K562 (cell line): ENCODE measurements at regions not wholly inside any gene's neighbourhood (a gene's known extent, or its start where the extent isn't known, plus 50 kb on each side); places are given as distances from the start of the nearest gene placed in this dataset.

Source experiments
- ATAC-seq: fragments of 200-7000 bp; cut with Tn5 transposase; 3 replicates; pipeline ENCODE4 v1.9.1; 2020; ENCODE audit warnings: moderate library complexity
- BruUV-seq: library from RNA; stranded (reverse); fragments of 400-500 nt; replicated peaks from 2 replicates; lab custom pipeline; 2021; lab: Mats Ljungman, UMichigan
- CTCF ChIA-PET: fragments of 300-600 bp; formaldehyde crosslinking; extraction: SDS; loops from one replicate; lab custom pipeline; 2021; ENCODE audit warnings: low intra/inter-chr PET ratio; lab: Yijun Ruan, JAX
- POLR2A ChIA-PET: fragments of 300-600, 350-650 bp; sonication (Branson Sonifier 250); formaldehyde crosslinking; extraction: SDS; loops from one replicate; lab custom pipeline; 2021; ENCODE audit warnings: antibody characterized with exemption, inconsistent platforms; lab: Yijun Ruan, JAX
- DNase-seq, 4 experiments: peaks; one replicate each; pipeline versions ENCODE4 v3.0.0 to v3.0.0-alpha.2; 2011 to 2018; ENCODE audit warnings: low spot score in 3 of 4, mixed read lengths in 3 of 4; ENCODE audit errors: extremely low read depth in 1 of 4
- FAIRE-seq: peaks from 2 replicates; lab custom pipeline; 2011; peaks lifted over from hg19 to GRCh38; lab: Jason Lieb, UNC
- H2AFZ ChIP-seq: 2 replicates; pipeline ENCODE4 v1.6.0; 2011; ENCODE audit warnings: low read depth, low read length, control low read depth, inconsistent platforms
- H3K27ac ChIP-seq: fragments of 200-600 bp; 3 replicates; pipeline ENCODE4 v1.8.0; 2011; ENCODE audit warnings: low read depth, mild to moderate bottlenecking, control low read depth, inconsistent platforms, low read length, moderate library complexity, mixed read lengths; ENCODE audit errors: extremely low read depth
- H3K27me3 ChIP-seq, 2 experiments: fragments of 300-600 bp in 1 of 2; 2 replicates in 1 of 2; 3 replicates in 1 of 2; pipeline versions ENCODE4 v1.6.0 to v1.8.0; 2011; ENCODE audit warnings: inconsistent platforms in 2 of 2, low read length in 2 of 2, mild to moderate bottlenecking in 1 of 2, mixed read lengths in 1 of 2, moderate library complexity in 1 of 2; ENCODE audit not compliant: control insufficient read depth in 2 of 2, insufficient read depth in 2 of 2
- H3K36me3 ChIP-seq: fragments of 300-600 bp; 3 replicates; pipeline ENCODE4 v1.8.0; 2011; ENCODE audit warnings: mild to moderate bottlenecking, low read length, inconsistent platforms; ENCODE audit not compliant: control insufficient read depth, insufficient read depth
- H3K4me1 ChIP-seq, 2 experiments: fragments of 200-600 bp in 1 of 2; replicated peaks in 1 of 2; 2 replicates in 1 of 2; 3 replicates in 1 of 2; pipeline versions ENCODE4 v1.5.1 to v1.8.0; 2011; ENCODE audit warnings: inconsistent platforms in 2 of 2, low read length in 2 of 2, mild to moderate bottlenecking in 1 of 2, mixed read lengths in 1 of 2, moderate library complexity in 1 of 2; ENCODE audit not compliant: control insufficient read depth in 2 of 2, insufficient read depth in 2 of 2
- H3K4me2 ChIP-seq: 2 replicates; pipeline ENCODE4 v1.6.1; 2011; ENCODE audit warnings: low read length, control low read depth, inconsistent platforms, mixed read lengths; ENCODE audit not compliant: insufficient read depth
- H3K4me3 ChIP-seq: fragments of 200-600 bp; sonication (generic), shearing (Covaris generic); 2 replicates; pipeline ENCODE4 v1.5.1; 2016; ENCODE audit warnings: control low read depth, inconsistent platforms
- H3K79me2 ChIP-seq: fragments of 200-600 bp; 3 replicates; pipeline ENCODE4 v1.8.0; 2011; ENCODE audit warnings: low read length, inconsistent platforms; ENCODE audit not compliant: control insufficient read depth, insufficient read depth
- H3K9ac ChIP-seq, 2 experiments: 2 replicates each; pipeline versions ENCODE4 v1.6.0 to v1.6.1; 2011; ENCODE audit warnings: low read depth in 2 of 2, low read length in 2 of 2, control low read depth in 1 of 2, inconsistent platforms in 1 of 2, mild to moderate bottlenecking in 1 of 2, mixed read lengths in 1 of 2; ENCODE audit not compliant: insufficient read depth in 1 of 2
- H3K9me1 ChIP-seq: one replicate; pipeline ENCODE4 v1.6.0; 2011; ENCODE audit warnings: inconsistent platforms, mild to moderate bottlenecking, low read length, moderate library complexity; ENCODE audit not compliant: control insufficient read depth, insufficient read depth
- H3K9me3 ChIP-seq: replicated peaks from 2 replicates; pipeline ENCODE4 v1.5.1; 2011; ENCODE audit warnings: low read depth, low read length, inconsistent platforms; ENCODE audit not compliant: control insufficient read depth, insufficient read depth
- H4K20me1 ChIP-seq: replicated peaks from 2 replicates; pipeline ENCODE4 v1.6.1; 2011; ENCODE audit warnings: low read length, inconsistent platforms, mixed read lengths; ENCODE audit not compliant: control insufficient read depth, insufficient read depth
- FOSL1 ChIP-seq: fragments of 200-800 bp; sonication (Bioruptor generic); conservative IDR thresholded peaks from 2 replicates; pipeline ENCODE4 v1.6.1; 2016; ENCODE audit warnings: missing genetic modification characterization, missing compliant biosample characterization
- IRF2 ChIP-seq: sonication (generic); formaldehyde crosslinking; IDR thresholded peaks from 2 replicates; pipeline ENCODE4 v1.8.1; 2022; ENCODE audit warnings: mild to moderate bottlenecking, missing genetic modification reagents
- NCOA6 ChIP-seq: fragments of 450-650 bp; IDR thresholded peaks from 2 replicates; pipeline ENCODE4 v1.6.1; 2017; ENCODE audit warnings: mild to moderate bottlenecking
- SP2 ChIP-seq: IDR thresholded peaks from 2 replicates; pipeline ENCODE4 v1.6.1; 2011; ENCODE audit warnings: mild to moderate bottlenecking, low read depth, low read length, moderate library complexity; ENCODE audit not compliant: poor library complexity, severe bottlenecking; ENCODE audit errors: extremely low read depth
- WGBS: fragments of 100-300 bp; shearing (Covaris generic); methylation state at CpG from one replicate; pipeline ENCODE4 v1.1.6; 2016; ENCODE audit warnings: low coverage, mixed read lengths; ENCODE audit not compliant: insufficient coverage; ENCODE audit errors: missing lambda C conversion rate; 5-methylcytosine and 5-hydroxymethylcytosine counted together
- in situ Hi-C: fragments of 300-500 bp; cut with MboI; formaldehyde crosslinking; loops from 4 replicates; pipeline ENCODE4 v1.15.0; 2018; ENCODE audit warnings: inconsistent platforms, mixed read lengths
- intact Hi-C: fragments of 100-400 bp; cut with micrococcal nuclease; formaldehyde crosslinking; loops from 2 replicates; pipeline ENCODE4 v1.14.2; 2022
- TF ChIP-seq, protein P1 (sequence below), 2 experiments: fragments of 450-650 bp in 1 of 2; sonication (generic) in 1 of 2; formaldehyde crosslinking in 1 of 2; IDR thresholded peaks in 1 of 2; conservative IDR thresholded peaks in 1 of 2; 2 replicates each; pipeline versions ENCODE4 v1.6.1 to v1.8.1; 2016 to 2023; ENCODE audit warnings: mild to moderate bottlenecking in 2 of 2, moderate library complexity in 2 of 2, inconsistent platforms in 1 of 2, missing genetic modification reagents in 1 of 2
- TF ChIP-seq, protein P2 (sequence below), 2 experiments: fragments of 450-650 bp; IDR thresholded peaks; 2 replicates each; pipeline ENCODE4 v1.6.1; 2016; ENCODE audit warnings: mild to moderate bottlenecking in 2 of 2, borderline replicate concordance in 1 of 2, low read depth in 1 of 2, moderate library complexity in 1 of 2

DNA sequence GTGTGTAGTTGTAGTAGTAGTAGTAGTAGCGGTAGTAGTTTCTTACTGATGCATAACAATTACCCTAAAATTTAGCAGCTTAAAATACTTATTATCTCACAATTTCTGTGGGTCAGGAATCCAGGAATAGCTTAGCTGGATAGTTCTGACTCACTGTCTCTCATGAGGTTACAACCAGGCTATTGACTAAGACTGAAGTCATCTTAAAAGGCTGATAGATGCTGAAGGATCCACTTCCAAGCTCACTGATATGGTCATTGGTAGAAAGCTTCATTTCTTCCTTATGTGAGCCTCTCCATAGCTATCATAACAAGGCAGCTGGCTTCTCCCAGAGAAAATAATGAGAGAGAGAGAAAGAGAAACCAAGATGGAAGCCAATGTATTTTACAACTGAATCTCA lies 147.5 kb upstream of the FBXL17 start:
- 0% methylated on average over 1 of the region's 1 CpG for WGBS
- ATAC-seq = no peak
- H3K27ac ChIP-seq = no peak overlapping the region
- BruUV-seq = no TSS peak
- H3K27me3 ChIP-seq = no peaks in the 10 kb centered on the region
- no peak overlapping the region for H3K9ac ChIP-seq
- H4K20me1 ChIP-seq = no peaks in the 10 kb centered on the region
- no peak overlapping the region for H3K4me2 ChIP-seq
- no peaks in the 10 kb centered on the region for H3K79me2 ChIP-seq
- peaks cover 3 to 27% of the 10 kb centered on the region in 2 experiments; a peak in 4 of 5 replicates for H3K4me1 ChIP-seq
- H3K36me3 ChIP-seq = 0 out of 3 replicates have a peak, but pooled peaks cover 3% of the 10 kb centered on the region
- H3K4me3 ChIP-seq = no peak overlapping the region
- H3K9me1 ChIP-seq = no peaks in the 10 kb centered on the region
- in situ Hi-C loops (no loop called here), intact Hi-C loops (loop anchor here (10.0 kb wide), 1 partner anchor 945 kb away; no protein-coding TSS in a partner anchor)
- H3K9me3 ChIP-seq = peaks cover 26% of the 10 kb centered on the region
- TF ChIP-seq, protein P1, sequence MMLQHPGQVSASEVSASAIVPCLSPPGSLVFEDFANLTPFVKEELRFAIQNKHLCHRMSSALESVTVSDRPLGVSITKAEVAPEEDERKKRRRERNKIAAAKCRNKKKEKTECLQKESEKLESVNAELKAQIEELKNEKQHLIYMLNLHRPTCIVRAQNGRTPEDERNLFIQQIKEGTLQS (IDR thresholded peaks at IDR 0.05) = peak; percentile 18; the same call in 1 of the 2 replicates
- TF ChIP-seq, protein P1 (CRISPR knock-in tag; conservative IDR thresholded peaks at IDR 0.05) = no peak
- TF ChIP-seq SP2 (no peak), FOSL1 (peak; percentile 88), IRF2 (no peak), NCOA6 (no peak)
- TF ChIP-seq, protein P2, sequence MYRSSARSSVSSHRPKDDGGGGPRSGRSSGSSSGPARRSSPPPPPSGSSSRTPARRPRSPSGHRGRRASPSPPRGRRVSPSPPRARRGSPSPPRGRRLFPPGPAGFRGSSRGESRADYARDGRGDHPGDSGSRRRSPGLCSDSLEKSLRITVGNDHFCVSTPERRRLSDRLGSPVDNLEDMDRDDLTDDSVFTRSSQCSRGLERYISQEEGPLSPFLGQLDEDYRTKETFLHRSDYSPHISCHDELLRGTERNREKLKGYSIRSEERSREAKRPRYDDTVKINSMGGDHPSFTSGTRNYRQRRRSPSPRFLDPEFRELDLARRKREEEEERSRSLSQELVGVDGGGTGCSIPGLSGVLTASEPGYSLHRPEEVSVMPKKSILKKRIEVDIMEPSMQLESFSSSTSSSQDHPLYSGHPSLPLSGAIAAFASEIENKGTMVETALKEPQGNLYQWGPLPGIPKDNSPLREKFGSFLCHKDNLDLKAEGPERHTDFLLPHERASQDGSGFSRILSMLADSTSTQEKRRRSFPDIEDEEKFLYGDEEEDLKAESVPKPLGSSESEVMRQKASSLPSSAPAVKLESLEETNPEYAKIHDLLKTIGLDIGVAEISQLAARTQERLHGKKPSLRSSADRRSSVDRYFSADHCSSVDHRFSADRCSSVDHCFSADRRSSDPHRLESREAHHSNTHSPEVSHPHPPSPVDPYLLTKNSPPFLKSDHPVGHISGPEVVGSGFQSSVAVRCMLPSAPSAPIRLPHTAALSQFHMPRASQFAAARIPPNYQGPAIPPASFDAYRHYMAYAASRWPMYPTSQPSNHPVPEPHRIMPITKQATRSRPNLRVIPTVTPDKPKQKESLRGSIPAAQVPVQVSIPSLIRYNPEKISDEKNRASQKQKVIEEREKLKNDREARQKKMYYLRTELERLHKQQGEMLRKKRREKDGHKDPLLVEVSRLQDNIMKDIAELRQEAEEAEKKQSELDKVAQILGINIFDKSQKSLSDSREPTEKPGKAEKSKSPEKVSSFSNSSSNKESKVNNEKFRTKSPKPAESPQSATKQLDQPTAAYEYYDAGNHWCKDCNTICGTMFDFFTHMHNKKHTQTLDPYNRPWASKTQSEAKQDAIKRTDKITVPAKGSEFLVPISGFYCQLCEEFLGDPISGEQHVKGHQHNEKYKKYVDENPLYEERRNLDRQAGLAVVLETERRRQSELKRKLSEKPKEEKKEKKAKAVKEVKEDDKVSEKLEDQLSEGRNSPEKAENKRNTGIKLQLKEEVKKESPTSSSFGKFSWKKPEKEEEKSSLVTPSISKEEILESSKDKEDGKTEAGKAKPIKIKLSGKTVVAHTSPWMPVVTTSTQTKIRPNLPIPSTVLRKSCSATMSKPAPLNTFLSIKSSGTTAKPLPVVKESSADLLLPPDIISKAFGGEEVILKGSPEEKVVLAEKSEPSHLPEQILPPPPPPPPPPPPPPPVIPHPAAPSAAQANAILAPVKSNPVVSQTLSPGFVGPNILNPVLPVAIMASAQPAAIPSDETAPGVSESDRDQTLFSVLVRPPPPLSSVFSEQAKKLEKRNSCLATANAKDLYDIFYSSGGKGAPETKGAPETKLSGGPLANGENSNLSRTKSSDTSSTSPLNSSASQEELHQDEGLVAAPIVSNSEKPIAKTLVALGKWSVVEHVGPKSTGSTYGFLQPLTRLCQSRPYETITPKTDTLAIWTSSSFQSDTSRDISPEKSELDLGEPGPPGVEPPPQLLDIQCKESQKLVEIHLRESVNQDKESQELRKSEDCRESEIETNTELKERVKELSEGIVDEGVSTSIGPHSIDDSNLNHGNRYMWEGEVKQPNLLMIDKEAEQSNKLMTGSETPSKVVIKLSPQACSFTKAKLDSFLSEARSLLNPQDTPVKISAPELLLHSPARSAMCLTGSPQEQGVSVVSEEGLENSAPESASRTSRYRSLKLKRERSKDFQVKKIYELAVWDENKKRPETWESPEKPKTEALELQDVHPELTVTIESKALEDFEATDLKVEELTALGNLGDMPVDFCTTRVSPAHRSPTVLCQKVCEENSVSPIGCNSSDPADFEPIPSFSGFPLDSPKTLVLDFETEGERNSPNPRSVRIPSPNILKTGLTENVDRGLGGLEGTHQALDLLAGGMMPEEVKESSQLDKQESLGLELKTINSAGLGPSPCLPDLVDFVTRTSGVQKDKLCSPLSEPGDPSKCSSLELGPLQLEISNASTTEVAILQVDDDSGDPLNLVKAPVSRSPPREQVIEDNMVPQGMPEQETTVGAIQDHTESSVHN (IDR thresholded peaks at IDR 0.05; ENCODE audit: borderline replicate concordance in 1 of 2, low read depth in 1 of 2) = no peak
- no peak overlapping the region for H2AFZ ChIP-seq
- DNase-seq = no peak
- FAIRE-seq = no peak
- POLR2A ChIA-PET = no interaction called here
- CTCF ChIA-PET = no interaction called here
